GM18907 (cell line): ENCODE measurements at regions not wholly inside any gene's neighbourhood (a gene's known extent, or its start where the extent isn't known, plus 50 kb on each side); places are given as distances from the start of the nearest gene placed in this dataset.
"Not testable (repeated sequence)": the region's sequence is repeated elsewhere in the genome, so short reads cannot be mapped to it uniquely, and the experiment has no call there.

ENCODE experiments used
- ATAC-seq: cut with Tn5 transposase; IDR thresholded peaks from one replicate; pipeline ENCODE4 v1.9.1; 2021; ENCODE audit warnings: mild to moderate bottlenecking, moderate library complexity; ENCODE audit not compliant: unreplicated experiment

GRCh38 chr5:106510321-106510720, 1160.4 kb downstream of the EFNA5 start:
- ATAC-seq = no peak

GRCh38 chr5:106508894-106509293, 1161.8 kb downstream of the EFNA5 start:
- no peak for ATAC-seq

DNA sequence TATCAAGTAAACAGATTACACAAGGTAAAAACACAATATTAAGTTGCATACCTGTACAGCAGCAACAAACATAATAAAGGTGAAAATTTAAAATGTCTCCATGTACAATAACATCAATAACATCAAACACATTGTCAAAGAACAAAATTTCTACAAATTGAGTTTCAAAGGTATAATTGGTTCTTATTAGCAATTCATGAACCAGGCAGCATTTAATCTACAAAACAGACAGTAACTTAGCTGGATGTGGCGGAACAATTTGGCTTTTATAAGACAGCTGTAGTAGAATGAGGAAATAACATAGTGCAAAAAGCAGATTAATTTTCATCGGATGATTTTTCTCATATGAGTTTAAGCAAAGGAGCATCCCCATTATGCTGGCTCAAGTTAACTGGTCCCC, 1176.8 kb downstream of the EFNA5 start:
- ATAC-seq = no peak

DNA sequence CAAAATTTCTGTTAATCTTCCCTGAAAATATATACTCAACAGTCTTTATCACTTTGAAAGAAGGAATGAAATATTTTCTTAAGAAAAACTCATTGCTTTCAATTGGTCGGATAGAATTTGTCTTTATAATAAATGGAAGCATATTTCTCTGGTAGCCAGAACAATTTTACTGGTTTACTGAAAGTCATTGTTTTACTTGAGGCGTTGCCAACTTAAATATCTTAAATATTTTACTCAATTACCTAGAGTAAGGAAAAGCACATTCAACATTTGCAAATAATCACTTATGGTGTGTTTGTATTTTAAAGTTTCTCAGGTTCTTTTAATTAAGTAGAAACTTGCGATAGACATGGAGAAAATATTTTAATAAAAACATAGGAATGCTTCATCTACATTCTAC, 1181.7 kb downstream of the EFNA5 start:
- ATAC-seq = no peak

DNA sequence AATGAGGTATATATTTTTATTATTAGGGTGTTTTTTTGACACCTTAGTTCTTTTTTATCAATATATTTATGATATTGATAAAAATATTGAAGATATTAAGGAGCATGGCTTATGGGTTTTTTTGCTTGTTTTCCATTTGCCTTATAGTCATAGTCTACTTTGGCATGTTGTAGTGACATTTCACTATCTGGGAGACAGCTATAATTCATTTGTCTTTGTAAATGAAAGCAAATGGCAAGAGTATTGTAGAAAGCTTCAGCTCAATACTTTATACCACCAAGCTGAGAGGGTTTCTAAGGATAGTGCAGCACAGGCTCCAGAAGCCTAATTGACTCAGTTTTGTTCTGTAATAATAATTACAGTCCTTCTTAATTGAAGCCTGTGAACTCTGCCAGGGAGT, 1182.3 kb downstream of the EFNA5 start:
- no peak for ATAC-seq

- no peak for ATAC-seq
Measured at GRCh38 chr5:106481374-106481773, 1189.4 kb downstream of the EFNA5 start.

DNA sequence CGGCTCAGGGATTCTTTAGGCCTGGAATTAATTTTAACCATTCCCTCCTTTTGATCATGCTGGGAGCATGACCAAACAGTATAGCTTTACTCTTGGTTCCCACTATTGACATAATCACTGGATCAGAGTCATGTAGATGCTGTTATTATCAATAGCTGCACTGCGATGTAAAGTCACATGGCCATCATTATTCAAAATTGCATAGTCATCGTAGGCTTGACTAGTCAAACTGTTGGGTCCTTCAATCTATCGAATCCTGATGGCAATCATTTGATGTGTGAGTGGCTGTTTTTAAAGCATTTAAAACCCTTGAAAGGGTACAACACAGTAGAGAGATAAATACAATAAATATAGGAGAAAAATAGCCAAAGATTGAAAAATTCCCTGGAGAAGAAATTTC, 1194.1 kb downstream of the EFNA5 start:
- no peak for ATAC-seq

DNA sequence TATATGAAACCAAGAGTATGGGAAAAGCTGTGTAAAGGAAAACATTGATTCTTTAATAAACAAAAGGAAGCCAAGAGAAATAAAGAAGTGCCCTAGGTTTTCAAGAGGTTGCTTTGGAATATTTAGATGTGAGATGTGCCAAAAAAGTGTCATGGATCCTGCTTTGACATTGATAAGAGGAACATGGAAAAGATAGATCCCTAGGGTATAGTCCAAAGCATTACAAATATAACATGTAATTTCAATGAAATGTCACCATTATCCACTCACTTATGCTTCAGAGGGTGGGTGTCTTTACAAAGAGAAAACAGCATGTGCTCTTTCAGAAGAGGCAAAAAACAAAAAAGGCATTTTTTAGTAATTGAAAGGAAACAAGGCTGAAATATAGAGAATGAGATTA, 1196.7 kb downstream of the EFNA5 start:
- no peak for ATAC-seq

DNA sequence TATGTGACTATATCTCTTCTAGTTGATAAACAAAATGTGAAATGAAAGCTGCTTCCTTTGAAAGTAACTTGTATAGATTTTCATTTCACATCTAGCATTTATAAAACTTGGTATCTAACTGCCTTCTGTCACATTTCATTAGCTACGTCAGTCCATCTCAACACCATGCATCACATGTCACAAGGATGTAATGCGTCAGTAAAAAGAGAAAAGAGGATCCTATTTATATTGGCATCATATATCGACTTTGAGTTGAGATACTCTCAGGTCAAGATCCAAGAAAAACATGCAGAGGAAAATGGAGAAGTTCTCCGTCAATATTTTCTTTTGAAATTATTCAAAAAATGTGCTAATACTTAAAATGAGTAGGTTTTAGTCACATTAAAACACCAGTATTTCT, 1211.2 kb downstream of the EFNA5 start:
- ATAC-seq = no peak

GRCh38 chr5:106454651-106455415, 1215.9 kb downstream of the EFNA5 start:
- no peak for ATAC-seq

DNA sequence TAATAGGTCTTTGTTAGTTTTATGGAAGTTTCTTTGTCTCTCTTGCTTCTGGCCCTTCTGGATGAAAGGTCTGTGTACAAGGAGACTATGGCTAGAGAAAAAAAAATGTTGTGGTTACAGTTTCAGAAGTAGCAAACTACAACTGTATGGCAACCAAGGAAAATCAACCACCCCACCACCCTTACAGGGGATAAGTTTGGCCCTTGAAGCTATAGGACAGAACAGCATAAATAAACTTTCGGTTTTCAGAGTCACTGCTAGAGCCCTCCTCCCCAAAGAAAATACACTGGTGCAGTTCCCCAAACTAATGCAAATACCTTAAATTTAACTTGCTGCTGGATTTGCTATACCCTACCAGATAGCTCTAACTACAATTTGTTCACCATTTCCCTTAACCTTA, 1216.7 kb downstream of the EFNA5 start:
- ATAC-seq = no peak

GRCh38 chr5:106451998-106452397, 1218.7 kb downstream of the EFNA5 start:
- ATAC-seq = no peak

DNA sequence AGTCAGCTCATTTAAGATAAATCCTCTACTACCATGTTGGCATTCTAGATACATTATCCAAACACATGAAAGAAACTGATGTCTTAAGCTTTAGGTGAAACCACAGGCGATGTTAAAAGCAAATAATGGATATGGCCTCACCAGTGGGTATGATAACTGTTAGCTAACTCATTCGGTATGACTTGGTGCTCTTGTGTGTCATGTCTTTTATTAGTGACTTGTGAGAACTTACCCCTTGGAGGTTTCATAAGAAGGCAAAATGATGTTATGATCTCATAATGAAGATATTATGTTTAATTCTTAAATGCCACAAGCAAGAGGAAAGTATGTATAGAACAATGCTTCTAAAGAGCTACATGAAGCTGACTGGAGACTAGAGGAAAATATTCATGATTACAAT, 1227.0 kb downstream of the EFNA5 start:
- ATAC-seq = no peak

DNA sequence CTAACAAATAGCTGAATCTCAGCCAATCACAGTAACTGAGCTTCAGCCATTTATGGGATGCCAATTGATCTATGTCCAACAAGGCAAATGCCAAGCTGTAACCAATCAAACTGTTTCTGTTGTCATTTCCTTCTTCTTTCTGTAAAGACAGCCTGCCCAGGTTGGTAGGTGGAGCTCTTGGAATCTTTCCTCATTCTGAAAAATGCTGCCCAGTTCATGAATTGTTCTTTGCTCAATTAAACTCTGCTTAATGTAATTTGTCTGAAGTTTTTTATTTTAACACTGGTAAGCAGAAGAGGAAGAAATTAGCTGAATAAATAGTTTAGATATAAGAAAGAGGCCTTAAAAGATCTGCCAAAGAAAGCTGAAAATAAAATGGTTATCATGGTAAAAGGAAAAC, 1235.6 kb downstream of the EFNA5 start:
- ATAC-seq = no peak

DNA sequence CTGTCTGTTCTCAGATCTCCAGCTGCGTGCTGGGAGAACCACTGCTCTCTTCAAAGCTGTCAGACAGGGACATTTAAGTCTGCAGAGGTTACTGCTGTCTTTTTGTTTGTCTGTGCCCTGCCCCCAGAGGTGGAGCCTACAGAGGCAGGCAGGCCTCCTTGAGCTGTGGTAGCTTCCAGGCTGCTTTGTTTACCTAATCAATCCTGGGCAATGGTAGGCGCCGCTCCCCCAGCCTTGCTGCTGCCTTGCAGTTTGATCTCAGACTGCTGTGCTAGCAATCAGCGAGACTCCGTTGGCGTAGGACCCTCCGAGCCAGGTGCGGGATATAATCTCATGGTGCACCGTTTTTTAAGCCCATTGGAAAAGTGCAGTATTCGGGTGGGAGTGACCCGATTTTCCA, 1240.0 kb downstream of the EFNA5 start:
- not testable (repeated sequence) for ATAC-seq

DNA sequence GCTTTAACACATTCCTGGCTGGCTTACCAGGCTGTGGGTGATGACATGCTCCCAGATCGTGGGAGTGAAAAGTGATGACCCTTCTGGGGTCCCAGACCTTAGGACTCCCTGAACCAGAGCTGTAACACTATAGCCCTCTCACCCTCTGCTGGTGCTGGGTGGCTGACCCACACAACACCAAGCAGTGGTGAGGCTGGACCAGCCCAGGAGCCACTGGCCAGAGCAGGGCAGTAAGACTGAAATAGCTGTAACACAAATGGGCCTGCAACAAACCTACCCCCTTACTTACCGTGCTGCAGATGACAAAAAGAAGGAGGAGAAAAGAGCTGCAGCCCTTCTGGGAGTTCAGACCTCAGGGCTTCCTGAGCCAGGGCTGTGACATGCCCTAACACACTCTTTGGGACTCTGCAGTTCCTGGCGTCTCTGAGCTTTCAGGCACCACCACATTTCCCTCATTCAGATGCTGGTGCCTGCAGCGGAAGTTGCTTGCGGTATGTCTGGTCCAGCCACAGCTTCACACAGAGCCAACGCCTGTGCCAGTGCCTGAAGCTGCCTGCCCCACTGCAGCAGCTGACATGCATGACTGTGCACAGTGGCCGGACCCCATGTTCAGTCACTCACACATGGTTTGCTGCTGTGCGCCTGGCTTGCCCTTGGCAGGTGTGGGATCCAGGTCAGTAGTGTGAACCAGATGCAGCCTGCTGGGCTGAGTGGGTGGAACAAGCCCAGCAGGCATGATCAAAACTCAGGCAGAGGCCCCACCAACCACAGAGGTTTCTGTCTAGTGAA, 1247.4 kb downstream of the EFNA5 start:
- ATAC-seq = no peak

DNA sequence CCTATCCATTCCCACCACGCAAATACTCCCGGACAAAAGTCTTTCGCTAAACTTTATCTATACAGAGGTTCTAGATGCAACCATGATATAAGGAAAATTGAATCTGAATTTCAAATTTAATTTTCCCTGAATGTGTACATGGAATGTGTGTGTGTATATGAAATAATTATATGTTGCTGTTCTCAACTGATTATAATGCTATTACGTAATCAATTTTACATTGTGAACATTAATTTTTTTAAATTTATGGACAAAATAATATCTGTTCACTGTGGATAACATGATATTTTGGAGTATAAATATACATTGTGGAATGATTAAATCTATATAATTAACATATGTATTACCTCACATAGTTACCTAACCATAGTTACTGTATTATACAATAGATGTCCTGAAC, 1250.6 kb downstream of the EFNA5 start:
- no peak for ATAC-seq

DNA sequence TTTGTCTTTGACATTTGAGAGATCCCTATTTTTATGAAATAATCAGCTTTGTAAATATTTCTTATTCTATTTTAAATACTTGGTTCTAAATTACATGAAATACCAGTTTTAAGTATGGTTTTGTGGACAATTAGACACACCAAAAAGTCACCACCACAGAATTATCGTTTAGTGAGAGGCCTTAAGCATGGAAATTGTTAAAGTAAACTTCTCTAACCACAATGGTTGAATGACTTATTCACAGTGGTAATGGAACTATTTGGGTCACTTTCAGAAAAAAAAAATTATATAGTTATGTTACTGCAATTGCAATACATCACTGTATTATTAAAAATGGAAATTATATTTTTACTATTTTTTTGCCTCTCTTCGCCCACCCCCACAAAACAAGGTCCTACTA, 1252.5 kb downstream of the EFNA5 start:
- no peak for ATAC-seq

GRCh38 chr5:106417566-106417965, 1253.2 kb downstream of the EFNA5 start:
- ATAC-seq = no peak

DNA sequence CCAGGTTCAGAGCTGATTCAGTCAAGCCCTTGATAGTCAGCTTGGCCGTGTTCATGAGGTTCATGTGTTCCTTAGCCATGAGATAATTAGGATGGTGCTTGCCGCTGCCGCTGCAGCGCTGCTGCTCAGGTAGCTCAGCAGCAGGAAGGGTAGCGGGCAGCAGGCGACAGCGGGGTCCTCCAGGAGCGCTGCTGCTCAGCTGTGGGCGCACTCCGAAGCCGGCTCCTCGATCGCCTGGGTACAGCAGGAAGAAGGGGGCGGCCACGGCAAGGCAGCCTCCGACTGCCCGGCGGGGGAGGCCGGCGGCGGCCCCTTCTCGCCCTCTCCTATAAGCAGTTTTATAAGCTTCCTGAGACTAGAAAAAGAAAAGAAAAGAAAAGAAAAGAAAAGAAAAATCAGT, 1253.6 kb downstream of the EFNA5 start:
- no peak for ATAC-seq

DNA sequence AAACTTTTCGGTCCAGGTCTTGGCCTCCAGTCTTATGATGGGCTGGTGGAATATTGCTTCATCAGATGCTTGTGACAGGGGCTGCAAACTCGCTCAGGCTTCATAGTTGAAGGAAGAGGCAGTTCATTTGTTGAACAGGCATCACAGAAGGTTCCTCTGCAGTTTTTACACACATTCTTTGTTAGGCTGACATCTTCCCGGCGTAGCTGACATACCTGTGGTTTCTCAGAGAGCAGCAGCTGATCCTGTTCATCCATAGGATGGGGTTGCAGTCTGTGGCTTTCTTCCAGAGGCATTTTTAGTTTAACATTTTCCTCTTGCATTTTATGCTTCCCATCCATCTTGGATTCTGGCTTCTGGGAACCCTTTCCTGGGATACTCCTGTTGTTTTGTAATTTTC, 1255.2 kb downstream of the EFNA5 start:
- ATAC-seq = no peak

DNA sequence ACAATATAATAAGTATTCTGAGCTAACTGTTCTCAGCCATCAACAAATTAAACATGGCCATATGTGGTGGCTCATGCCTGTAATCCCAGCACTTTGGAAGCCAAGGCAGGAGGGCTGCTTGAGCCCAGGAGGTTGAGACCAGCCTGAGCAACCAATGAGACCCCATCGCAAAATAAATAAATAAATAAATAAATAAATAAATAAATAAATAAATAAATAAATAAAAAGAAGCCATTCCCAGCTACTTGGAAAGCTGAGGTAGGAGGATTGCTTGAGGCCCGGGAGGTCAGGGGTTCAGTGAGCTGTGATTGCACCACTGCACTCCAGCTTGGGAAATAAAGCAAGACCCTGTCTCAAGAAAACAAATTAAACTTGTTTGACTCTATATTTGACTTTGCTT, 1256.4 kb downstream of the EFNA5 start:
- ATAC-seq = no peak
